ENCODE measurements at regions not wholly inside any gene's neighbourhood (a gene's known extent, or its start where the extent isn't known, plus 50 kb on each side); places are given as distances from the start of the nearest gene placed in this dataset.

DNA sequence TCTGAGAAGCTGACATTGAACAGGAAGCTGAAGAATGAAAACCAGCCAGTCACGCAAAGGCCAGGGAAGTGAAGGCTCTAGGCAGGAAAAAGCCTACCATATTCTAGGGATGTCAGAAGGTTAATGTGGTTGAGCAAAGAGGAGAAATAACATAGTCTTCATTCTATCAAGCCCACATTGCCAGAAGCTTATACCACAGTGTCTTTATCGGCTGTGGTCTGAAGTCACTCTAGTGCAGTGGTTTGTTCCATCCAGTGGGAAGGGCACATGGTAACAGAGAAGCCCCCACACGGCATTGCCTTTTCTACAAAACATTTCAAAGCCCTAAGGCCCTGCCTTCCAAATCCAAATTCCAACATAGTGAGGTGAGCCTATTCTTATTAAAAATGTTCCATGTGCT, 311.3 kb downstream of the TNS1 start:
- DNase-seq = no peak

- DNase-seq = no peak
Observed at GRCh38 chr2:217689053-217689452, 313.7 kb downstream of the TNS1 start.

GRCh38 chr2:217688494-217688893, 314.3 kb downstream of the TNS1 start:
- no peak for DNase-seq

DNA sequence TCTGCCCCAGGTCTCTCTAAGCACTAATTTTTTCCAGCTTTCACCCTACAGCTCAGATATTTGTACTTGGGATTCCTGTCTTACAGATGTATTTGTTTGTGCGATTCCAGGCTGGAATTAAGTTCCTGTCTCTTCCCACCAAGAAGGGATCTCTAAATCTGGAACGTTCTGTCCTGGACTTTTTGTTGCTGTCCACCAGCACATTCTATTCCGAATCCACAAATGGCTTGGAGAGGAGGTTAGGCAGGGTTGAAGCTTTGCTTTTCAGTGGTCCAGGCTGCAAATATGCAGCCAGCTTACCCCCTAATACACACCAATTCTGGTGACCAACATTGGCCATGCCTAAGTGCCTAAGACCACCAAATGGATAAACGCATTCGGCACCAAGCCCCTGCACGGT, 315.0 kb downstream of the TNS1 start:
- DNase-seq = no peak

DNA sequence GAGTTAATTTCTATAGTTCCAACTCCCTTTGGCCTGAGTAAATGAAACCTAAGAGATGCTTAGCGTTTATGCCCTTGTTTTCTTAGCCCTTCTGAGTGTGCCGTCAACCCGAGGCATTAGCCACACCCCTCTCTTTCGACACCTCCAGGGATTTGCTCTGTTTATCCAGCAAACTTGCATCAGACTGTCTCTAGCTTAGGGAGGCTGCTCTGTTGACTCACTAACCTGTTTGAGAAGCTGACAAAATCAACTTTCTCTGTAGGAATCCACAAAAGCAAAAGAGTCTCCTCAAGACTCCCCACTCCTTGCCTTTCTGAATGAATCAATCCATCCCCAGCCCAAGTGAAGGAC, 317.6 kb downstream of the TNS1 start:
- no peak for DNase-seq

DNA sequence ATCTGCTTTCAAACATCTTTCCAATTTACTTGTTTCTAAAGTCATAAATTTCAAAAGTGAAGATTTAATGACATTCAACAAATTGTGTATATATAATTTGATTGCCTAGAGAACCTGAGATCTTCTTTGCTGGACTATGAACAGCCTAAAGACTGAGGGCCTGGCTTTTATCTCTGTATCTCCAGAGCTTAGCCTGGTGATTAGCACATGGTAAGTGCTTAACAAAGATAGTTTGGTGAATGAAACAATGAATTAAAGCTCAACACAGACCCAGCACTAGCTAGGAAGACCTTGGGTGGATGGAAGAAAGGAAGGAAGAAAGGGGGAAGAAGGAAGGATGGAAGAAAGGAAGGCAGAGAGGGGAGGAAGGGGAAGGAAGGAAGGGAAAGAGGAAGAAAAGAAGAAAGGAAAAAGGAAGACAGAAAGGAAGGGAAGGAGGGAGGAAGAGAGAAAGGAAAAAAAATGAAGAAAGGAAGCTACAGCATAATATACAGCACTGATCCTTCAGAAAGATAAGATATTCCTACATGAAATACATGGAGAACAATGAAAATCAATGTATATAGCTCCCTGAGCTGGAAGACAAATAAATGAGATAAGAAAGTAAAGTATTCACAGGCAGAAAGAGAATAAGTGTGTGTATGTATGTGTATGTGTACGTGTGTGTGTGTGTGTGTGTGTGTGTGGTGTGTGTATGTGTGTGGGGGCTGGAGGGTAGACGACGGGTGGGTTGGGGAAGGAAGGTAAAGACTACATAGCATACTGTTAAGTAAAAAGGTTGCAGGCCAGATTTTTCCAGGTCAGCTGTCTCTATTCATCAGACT, 318.2 kb downstream of the TNS1 start:
- DNase-seq = no peak

GRCh38 chr2:217683106-217683870, 319.5 kb downstream of the TNS1 start:
- DNase-seq = no peak

DNA sequence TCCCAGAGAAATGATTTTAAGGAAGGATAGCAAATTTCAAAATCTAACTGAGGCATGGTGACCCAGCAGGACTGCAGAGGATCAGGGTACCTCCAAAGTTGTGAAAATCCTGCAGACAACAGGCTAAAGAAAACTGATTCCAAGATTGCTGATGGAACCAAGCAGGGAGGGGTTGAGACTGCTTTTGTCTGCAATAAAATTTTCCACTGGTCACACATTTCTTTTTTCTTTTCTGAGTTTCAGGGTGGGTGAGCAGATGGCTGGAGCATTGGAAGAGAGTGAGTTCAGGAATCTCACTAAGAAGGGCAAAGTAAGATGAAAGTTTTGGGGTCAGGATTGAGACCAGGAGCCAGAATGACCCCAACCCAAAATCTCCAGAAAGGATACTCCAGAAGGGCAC, 321.0 kb downstream of the TNS1 start:
- DNase-seq = no peak

DNA sequence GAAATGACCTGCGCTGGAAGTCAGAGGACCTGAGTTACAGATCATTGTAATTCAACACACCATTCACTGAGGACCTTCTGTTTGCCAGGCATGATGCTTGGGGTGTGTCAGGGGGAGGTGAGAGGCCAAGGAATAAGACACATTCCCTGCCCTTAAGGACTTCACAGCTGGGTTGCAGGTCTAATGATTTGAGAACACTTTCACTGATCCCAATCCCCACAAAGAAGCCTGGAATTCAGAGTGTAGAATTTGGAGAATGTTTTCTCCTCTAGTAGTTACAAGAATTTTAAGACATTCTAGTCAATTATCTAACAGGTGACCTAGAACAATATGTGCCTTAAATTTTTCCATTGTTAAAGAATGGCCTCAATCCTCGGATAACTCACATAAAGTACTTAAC, 322.4 kb downstream of the TNS1 start:
- no peak for DNase-seq

DNA sequence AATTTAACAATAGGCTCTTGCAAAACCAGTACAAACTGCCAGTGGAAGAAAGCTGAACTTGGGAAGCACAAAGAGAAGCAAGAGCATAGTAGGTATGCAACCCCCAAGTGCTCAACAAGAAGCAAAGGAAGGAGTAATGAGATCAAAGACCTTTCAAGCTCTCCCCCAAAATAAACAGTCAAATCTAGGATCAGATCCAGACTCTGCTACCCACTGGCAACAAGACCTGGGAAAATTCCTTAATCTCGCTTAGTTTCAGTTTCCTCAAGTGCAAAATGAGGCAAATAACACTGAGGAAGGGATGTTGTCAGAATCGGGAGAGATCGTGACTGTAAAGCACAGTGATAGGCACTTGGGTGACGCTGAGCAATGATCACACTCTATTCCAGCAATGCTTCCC, 329.2 kb downstream of the TNS1 start:
- no peak for DNase-seq

DNA sequence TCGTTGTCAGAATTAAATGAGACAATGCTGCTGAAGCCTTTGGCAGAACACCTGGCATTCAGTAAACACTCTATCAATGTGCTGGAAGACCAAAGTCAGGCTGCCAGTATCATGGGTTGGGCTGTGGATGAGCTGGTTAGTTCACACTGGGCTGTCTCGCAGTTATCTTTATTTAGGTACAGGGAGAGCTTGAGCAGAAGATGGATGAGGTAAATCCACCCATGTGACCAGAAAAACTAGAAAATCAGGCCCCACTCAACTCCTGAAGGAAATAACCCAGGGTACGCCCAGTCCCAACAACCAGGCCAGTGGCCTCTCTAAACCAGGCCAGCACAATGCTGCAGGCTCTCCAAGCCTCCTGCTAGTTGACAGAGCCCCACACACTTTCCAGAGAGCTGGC, 330.3 kb downstream of the TNS1 start:
- DNase-seq = no peak

DNA sequence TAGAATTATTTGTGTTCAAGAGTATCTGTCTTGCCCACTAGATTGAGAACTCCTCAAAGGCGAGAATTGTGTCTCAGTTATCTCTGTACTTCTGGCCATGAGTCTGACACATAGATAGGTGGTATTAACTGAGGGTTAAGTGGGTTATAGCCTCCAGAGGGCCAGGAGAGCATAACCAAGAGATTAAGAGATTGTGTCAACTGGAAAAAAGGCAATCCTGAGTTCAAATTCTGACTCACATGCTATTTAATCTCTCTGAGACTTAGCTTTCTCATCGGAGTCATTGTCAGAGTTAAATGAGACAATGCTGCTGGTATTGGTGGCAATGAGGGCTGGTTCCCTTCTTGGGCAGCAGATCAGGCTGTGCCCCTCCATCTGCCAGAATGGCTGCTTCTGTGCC, 330.9 kb downstream of the TNS1 start:
- no peak for DNase-seq

DNA sequence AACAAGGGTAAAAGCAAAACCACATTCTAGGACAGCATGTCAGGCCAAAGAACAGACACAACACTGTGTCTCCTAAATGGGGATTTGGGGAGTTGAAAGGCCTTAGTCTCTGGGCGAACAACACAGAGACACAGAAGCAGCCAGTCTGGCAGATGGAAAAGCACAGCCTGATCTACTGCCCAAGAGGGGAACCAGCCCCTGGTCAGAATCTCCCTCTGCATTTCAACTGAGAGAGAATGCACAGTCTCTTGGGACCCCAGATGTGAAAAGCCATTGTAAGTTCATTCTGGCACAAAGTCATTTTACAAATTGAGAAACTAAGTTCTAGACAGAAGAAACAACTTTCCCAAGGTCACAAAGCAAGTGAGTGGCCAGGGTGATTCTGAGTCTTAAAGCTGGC, 331.7 kb downstream of the TNS1 start:
- no peak for DNase-seq

DNA sequence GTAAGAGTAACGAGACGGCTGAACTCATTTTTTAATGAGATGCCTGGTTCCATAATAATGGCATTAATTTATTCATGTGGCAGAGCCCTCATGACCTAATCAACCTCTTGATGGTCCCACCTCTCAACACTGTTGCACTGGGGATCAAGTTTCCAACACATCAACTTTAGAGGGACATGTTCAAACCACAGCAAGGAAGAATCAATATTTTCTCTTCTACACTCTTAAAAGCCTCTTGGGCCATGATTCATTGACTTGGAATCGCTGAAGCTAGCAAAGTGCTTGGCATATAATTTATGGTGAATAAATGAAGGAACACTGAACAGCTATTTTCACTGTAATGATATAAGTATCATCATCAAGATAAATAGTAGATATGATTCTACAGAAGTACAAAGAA, 333.0 kb downstream of the TNS1 start:
- DNase-seq = no peak

GRCh38 chr2:217667512-217667911, 335.3 kb downstream of the TNS1 start:
- no peak for DNase-seq

- no peak for DNase-seq
Observed at GRCh38 chr2:217667035-217667434, 335.8 kb downstream of the TNS1 start.

GRCh38 chr2:217666338-217666737, 336.5 kb downstream of the TNS1 start:
- DNase-seq = no peak

- no peak for DNase-seq
Observed at GRCh38 chr2:217664761-217665160, 338.0 kb downstream of the TNS1 start.

GRCh38 chr2:217662984-217663602, 339.7 kb downstream of the TNS1 start:
- DNase-seq = no peak

DNA sequence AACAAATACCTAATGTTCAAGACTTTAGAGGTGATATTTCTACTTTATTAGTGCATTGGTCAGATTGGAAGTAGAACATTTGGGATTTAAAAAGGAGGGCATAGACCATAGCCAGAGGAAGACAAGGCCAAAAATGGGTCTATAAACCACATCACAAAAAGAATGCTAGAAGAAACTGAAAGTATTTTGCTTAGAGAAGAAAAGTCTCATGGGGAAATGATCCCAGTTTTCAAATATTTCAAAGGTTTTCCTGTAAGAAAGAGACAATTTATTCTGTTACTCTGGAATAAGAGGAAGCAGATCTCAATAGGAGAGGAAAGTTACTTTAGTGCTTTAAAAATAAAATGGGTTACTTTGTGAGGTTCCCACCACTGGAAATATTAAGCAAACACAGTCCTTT, 341.4 kb downstream of the TNS1 start:
- no peak for DNase-seq

DNA sequence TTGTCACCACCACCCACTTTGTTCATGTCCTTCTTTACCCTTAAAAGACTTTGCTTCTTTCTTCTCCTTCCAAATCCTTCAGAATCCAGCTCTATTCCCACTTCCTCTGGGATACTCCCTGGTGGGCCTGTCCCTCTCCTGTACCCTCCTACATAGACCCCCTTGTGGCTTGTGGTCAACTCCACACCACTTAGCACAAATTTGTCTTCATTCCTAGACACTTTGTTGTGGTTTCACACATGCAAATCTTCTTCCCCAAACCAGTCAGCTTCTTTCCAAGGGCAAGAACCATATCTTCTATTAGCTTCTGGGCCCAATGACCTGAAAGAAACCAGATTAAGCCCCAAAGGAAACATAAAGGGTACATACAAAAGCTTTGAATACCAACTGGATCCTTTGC, 342.4 kb downstream of the TNS1 start:
- no peak for DNase-seq

DNA sequence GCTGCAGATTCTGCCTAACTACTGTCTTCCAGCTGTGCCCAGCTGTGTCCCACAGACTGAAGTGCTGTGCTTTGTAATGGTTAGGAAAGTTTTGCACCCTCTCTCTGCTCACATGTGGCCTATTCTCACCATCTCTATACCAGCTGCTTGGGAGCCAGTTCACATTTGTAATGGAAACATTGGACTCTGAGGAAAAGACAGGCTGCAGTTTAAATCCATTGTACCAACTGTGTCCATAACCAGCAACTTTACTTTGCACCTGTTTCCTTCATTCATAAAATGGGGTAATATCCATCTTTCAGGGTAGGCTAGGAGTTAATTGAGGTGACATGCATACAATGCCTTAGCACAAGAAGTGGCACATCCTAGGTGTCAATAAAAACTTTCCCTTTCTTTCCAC, 344.0 kb downstream of the TNS1 start:
- DNase-seq = no peak

DNA sequence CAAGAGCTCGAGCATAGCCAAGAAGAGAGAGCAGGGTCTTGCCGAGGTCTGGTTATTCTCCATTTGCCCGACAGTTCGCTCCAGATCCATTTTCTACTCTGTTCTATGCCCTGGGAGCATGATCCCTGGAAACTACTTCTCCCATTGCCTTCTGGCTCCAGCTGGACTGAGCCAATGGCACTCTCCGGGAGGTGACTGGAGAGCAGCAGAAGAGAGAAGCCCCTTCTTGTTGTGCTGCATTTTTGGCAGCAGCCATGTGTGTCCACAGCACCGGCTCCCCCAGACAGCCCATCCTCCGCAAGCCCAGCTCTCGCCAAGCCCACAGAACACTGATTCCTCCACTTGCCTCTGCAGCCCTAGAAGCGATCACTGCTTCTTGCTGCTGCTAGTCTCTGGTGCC, 345.5 kb downstream of the TNS1 start:
- peak in 28 of 56 donors; percentile 4 to 64 (median 24) for DNase-seq

Data from nucleus accumbens (tissue), 56 donors.